GM12878 (cell line): ENCODE measurements at regions not wholly inside any gene's neighbourhood (a gene's known extent, or its start where the extent isn't known, plus 50 kb on each side); places are given as distances from the start of the nearest gene placed in this dataset.

Experiments used
- ATAC-seq: fragments of 200-7000 bp; cut with Tn5 transposase; 3 replicates; pipeline ENCODE4 v1.9.1; 2020; ENCODE audit warnings: mild to moderate bottlenecking, moderate library complexity
- BruUV-seq: library from RNA; stranded (reverse); fragments of 400-500 nt; replicated peaks from 2 replicates; lab custom pipeline; 2021; lab: Mats Ljungman, UMichigan
- CTCF ChIA-PET: fragments of 300-600 bp; sonication (Branson Sonifier 250); formaldehyde crosslinking; extraction: SDS; loops from one replicate; lab custom pipeline; 2021; ENCODE audit warnings: inconsistent platforms; lab: Yijun Ruan, JAX
- POLR2A ChIA-PET: fragments of 350-600 bp; formaldehyde crosslinking; extraction: SDS; loops from one replicate; lab custom pipeline; 2021; ENCODE audit warnings: inconsistent platforms; lab: Charles Lee
- RAD21 ChIA-PET: fragments of 300-600 bp; sonication (Branson Sonifier 250); formaldehyde crosslinking; loops from one replicate; lab custom pipeline; 2023; ENCODE audit warnings: antibody characterized with exemption; ENCODE audit not compliant: unreplicated experiment; lab: Charles Lee
- SMC1A ChIA-PET: fragments of 300-600 bp; sonication (Branson Sonifier 250); formaldehyde crosslinking; loops from one replicate; lab custom pipeline; 2023; ENCODE audit not compliant: unreplicated experiment, uncharacterized antibody; lab: Charles Lee
- DNase-seq: peaks from one replicate; pipeline ENCODE4 v3.0.0-alpha.2; 2011; ENCODE audit warnings: low read depth, low spot score
- FAIRE-seq: peaks from 3 replicates; lab custom pipeline; 2011; peaks lifted over from hg19 to GRCh38; lab: Jason Lieb, UNC
- H2AFZ ChIP-seq: 2 replicates; pipeline ENCODE4 v1.6.0; 2011; ENCODE audit warnings: low read depth, low read length, control low read depth; ENCODE audit not compliant: control insufficient read depth
- H3K27ac ChIP-seq: 2 replicates; pipeline ENCODE4 v1.5.1; 2011; ENCODE audit warnings: control low read depth; ENCODE audit not compliant: control insufficient read depth, insufficient read depth
- H3K27me3 ChIP-seq, 2 experiments: replicated peaks in 1 of 2; 2 replicates each; pipeline versions ENCODE4 v1.6.0 to v1.6.1; 2011; ENCODE audit warnings: low read length in 1 of 2; ENCODE audit not compliant: control insufficient read depth in 2 of 2, insufficient read depth in 2 of 2
- H3K36me3 ChIP-seq, 2 experiments: 2 replicates each; pipeline ENCODE4 v1.5.1; 2011; ENCODE audit warnings: low read length in 1 of 2; ENCODE audit not compliant: control insufficient read depth in 2 of 2, insufficient read depth in 2 of 2
- H3K4me1 ChIP-seq: 2 replicates; pipeline ENCODE4 v1.6.1; 2011; ENCODE audit warnings: mild to moderate bottlenecking, low read length, moderate library complexity, mixed read lengths; ENCODE audit not compliant: control insufficient read depth, insufficient read depth
- H3K4me2 ChIP-seq: 2 replicates; pipeline ENCODE4 v1.6.0; 2011; ENCODE audit warnings: control low read depth; ENCODE audit not compliant: control insufficient read depth, insufficient read depth
- H3K4me3 ChIP-seq: fragments of 200-600 bp; sonication (generic); 2 replicates; pipeline ENCODE4 v1.5.1; 2016
- H3K79me2 ChIP-seq: 2 replicates; pipeline ENCODE4 v1.6.0; 2011; ENCODE audit warnings: low read length; ENCODE audit not compliant: control insufficient read depth, insufficient read depth
- H3K9ac ChIP-seq: 2 replicates; pipeline ENCODE4 v1.8.0; 2011; ENCODE audit warnings: low read length, control low read depth, mixed read lengths; ENCODE audit not compliant: control insufficient read depth, insufficient read depth
- H3K9me3 ChIP-seq: replicated peaks from 3 replicates; pipeline ENCODE4 v1.5.1; 2011; ENCODE audit warnings: mild to moderate bottlenecking, low read length; ENCODE audit not compliant: control insufficient read depth, insufficient read depth
- H4K20me1 ChIP-seq: 2 replicates; pipeline ENCODE4 v1.6.0; 2011; ENCODE audit not compliant: control insufficient read depth, insufficient read depth
- CHD1 ChIP-seq: IDR thresholded peaks from 2 replicates; pipeline ENCODE4 v1.6.1; 2012; ENCODE audit warnings: low read depth, low read length, improper control_type of control experiment
- FOXM1 ChIP-seq: IDR thresholded peaks from 2 replicates; pipeline ENCODE4 v1.6.1; 2012; ENCODE audit warnings: low read depth, mild to moderate bottlenecking, inconsistent platforms, low read length, moderate library complexity
- HDGF ChIP-seq: fragments of 450-650 bp; IDR thresholded peaks from 2 replicates; pipeline ENCODE4 v1.6.1; 2016; ENCODE audit warnings: antibody characterized with exemption
- IRF4 ChIP-seq: IDR thresholded peaks from 2 replicates; pipeline ENCODE4 v1.6.1; 2011; ENCODE audit warnings: low read depth, low read length
- KLF5 ChIP-seq: fragments of 450-650 bp; IDR thresholded peaks from 2 replicates; pipeline ENCODE4 v1.6.1; 2014; ENCODE audit warnings: mild to moderate bottlenecking; ENCODE audit not compliant: partially characterized antibody
- MYB ChIP-seq: fragments of 150-350 bp; IDR thresholded peaks from 2 replicates; pipeline ENCODE4 v1.6.1; 2014; ENCODE audit warnings: mild to moderate bottlenecking, low read depth, low read length, borderline replicate concordance
- PAX5 ChIP-seq: IDR thresholded peaks from 2 replicates; pipeline ENCODE4 v1.6.1; 2011; ENCODE audit warnings: low read depth, low read length, borderline replicate concordance
- SIN3A ChIP-seq: IDR thresholded peaks from 2 replicates; pipeline ENCODE4 v1.6.1; 2012; ENCODE audit warnings: low read depth, low read length, improper control_type of control experiment
- SRF ChIP-seq, 2 experiments: IDR thresholded peaks; 2 replicates each; pipeline ENCODE4 v1.6.1; 2011; ENCODE audit warnings: low read depth in 2 of 2, low read length in 2 of 2, mild to moderate bottlenecking in 1 of 2, moderate library complexity in 1 of 2
- SUPT20H ChIP-seq: IDR thresholded peaks from 2 replicates; pipeline ENCODE4 v1.6.1; 2011; ENCODE audit warnings: low read depth, mild to moderate bottlenecking, low read length, moderate library complexity, borderline replicate concordance; ENCODE audit not compliant: control insufficient read depth
- ZNF217 ChIP-seq: fragments of 450-650 bp; IDR thresholded peaks from 2 replicates; pipeline ENCODE4 v1.6.1; 2017; ENCODE audit warnings: antibody characterized with exemption, mild to moderate bottlenecking
- ZNF384 ChIP-seq: IDR thresholded peaks from 2 replicates; pipeline ENCODE4 v1.6.1; 2012; ENCODE audit warnings: low read depth, mild to moderate bottlenecking, low read length, improper control_type of control experiment, borderline replicate concordance
- WGBS: methylation state at CpG from one replicate; pipeline ENCODE4 v1.1.6; 2016; ENCODE audit warnings: low lambda C conversion rate; ENCODE audit not compliant: insufficient replicate concordance, insufficient coverage; ENCODE audit errors: missing lambda C conversion rate; 5-methylcytosine and 5-hydroxymethylcytosine counted together
- in situ Hi-C: fragments of 300-500 bp; cut with MboI; formaldehyde crosslinking; loops from 9 replicates; pipeline ENCODE4 v1.14.3; 2018; ENCODE audit warnings: mixed read lengths
- intact Hi-C: fragments of 100-400 bp; cut with micrococcal nuclease; formaldehyde crosslinking; loops from one replicate; pipeline ENCODE4 v1.14.2; 2022; ENCODE audit not compliant: unreplicated experiment
- TF ChIP-seq, protein P1 (sequence below): IDR thresholded peaks from 2 replicates; pipeline ENCODE4 v1.6.1; 2012; ENCODE audit warnings: low read depth, low read length, improper control_type of control experiment
- TF ChIP-seq, protein P2 (sequence below): fragments of 450-650 bp; IDR thresholded peaks from 2 replicates; pipeline ENCODE4 v1.6.1; 2016; ENCODE audit warnings: mild to moderate bottlenecking
- TF ChIP-seq, protein P3 (sequence below): fragments of 450-650 bp; formaldehyde crosslinking; IDR thresholded peaks from 2 replicates; pipeline ENCODE4 v1.4.0; 2022; ENCODE audit warnings: mild to moderate bottlenecking, moderate library complexity

DNA sequence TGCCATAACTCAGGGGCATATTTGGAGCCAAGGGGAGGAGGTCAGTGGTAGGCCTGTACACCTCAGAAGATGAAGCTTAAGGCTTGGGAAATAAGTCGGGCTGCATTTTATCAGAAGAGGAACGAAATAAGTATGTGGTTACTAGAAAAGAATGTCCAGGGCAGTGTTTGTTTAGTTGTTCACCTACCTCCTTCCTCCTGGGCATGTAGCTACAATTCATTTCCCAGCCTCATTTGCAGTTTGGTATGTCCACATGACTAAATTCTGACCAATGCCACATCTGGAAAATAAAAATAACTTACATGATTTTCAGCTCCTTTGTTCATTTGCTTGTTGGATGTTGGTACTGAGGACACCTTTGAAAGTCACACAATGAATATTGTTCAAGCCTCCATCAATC, 294.5 kb upstream of the RGS17 start (continued):
- TF ChIP-seq MYB (no peak), HDGF (no peak), SUPT20H (no peak), IRF4 (no peak), CHD1 (no peak)
- TF ChIP-seq, protein P1, sequence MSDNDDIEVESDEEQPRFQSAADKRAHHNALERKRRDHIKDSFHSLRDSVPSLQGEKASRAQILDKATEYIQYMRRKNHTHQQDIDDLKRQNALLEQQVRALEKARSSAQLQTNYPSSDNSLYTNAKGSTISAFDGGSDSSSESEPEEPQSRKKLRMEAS, result no peak
- TF ChIP-seq, protein P2, sequence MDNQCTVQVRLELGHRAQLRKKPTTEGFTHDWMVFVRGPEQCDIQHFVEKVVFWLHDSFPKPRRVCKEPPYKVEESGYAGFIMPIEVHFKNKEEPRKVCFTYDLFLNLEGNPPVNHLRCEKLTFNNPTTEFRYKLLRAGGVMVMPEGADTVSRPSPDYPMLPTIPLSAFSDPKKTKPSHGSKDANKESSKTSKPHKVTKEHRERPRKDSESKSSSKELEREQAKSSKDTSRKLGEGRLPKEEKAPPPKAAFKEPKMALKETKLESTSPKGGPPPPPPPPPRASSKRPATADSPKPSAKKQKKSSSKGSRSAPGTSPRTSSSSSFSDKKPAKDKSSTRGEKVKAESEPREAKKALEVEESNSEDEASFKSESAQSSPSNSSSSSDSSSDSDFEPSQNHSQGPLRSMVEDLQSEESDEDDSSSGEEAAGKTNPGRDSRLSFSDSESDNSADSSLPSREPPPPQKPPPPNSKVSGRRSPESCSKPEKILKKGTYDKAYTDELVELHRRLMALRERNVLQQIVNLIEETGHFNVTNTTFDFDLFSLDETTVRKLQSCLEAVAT, result no peak

DNA sequence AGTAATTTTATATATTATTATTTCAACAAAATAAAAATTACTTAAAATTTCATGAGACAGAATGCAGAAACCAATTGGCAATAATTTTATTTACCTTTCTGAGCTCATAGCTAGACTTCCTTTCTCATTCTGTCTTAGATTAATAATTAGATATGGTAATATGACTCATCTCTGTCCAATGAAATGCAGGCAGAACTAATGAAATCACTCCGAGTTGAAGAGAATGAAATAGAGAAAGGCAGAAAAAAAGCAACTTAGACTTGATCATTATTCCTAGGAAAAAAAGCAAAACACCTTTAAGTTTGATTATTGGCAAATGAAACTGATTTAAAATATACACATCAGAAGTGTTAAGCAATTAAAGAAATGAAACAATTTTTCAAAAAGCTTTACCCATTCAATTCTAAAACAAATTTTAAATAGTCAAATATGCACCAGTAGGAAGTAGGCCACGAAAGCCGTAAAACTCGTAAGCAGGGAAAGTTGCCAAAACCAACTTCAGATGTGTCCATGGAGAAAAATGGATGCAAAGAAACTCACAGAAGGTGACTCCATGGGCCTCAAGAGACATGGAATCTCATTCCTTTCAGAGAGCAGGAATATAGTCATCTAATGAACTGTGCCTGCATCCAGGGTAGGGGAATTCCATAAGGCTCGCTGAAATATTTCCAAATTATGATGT, 293.8 kb upstream of the RGS17 start:
- POLR2A ChIA-PET, result no interaction called here
- TF ChIP-seq FOXM1 (no peak), ZNF217 (no peak), SIN3A (no peak), SRF (IDR thresholded peaks at IDR 0.05; ENCODE audit: low read depth in 2 of 2, low read length in 2 of 2) (no peak), PAX5 (no peak), KLF5 (no peak), ZNF384 (no peak)
- TF ChIP-seq, protein P2, result no peak
- TF ChIP-seq, protein P3, sequence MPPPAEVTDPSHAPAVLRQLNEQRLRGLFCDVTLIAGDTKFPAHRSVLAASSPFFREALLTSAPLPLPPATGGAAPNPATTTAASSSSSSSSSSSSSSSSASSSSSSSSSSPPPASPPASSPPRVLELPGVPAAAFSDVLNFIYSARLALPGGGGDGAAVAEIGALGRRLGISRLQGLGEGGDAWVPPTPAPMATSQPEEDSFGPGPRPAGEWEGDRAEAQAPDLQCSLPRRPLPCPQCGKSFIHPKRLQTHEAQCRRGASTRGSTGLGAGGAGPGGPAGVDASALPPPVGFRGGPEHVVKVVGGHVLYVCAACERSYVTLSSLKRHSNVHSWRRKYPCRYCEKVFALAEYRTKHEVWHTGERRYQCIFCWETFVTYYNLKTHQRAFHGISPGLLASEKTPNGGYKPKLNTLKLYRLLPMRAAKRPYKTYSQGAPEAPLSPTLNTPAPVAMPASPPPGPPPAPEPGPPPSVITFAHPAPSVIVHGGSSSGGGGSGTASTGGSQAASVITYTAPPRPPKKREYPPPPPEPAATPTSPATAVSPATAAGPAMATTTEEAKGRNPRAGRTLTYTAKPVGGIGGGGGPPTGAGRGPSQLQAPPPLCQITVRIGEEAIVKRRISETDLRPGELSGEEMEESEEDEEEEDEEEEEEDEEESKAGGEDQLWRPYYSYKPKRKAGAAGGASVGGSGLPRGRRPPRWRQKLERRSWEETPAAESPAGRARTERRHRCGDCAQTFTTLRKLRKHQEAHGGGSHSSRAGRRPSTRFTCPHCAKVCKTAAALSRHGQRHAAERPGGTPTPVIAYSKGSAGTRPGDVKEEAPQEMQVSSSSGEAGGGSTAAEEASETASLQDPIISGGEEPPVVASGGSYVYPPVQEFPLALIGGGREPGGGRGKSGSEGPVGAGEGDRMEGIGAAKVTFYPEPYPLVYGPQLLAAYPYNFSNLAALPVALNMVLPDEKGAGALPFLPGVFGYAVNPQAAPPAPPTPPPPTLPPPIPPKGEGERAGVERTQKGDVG (CRISPR knock-in tag), result no peak

More for the DNA sequence above, 293.8 kb upstream of the RGS17 start:
- ATAC-seq (no peak), FAIRE-seq (no peak), DNase-seq (no peak)
- H4K20me1 ChIP-seq, result no peaks in the 10 kb centered on the region
- H3K4me3 ChIP-seq, result no peak overlapping the region
- no peak overlapping the region for H3K9ac ChIP-seq
- ChIA-PET SMC1A (no interaction called here), RAD21 (no interaction called here), CTCF (no interaction called here)
- H3K9me3 ChIP-seq, result no peaks in the 10 kb centered on the region
- H3K4me2 ChIP-seq, result no peak overlapping the region
- H3K79me2 ChIP-seq, result no peaks in the 10 kb centered on the region
- no peaks in the 10 kb centered on the region for H3K36me3 ChIP-seq
- WGBS, result 45% methylated on average over 5 of the region's 5 CpGs
- no TSS peak for BruUV-seq
- no peaks in the 10 kb centered on the region for H3K4me1 ChIP-seq
- intact Hi-C loops (no loop called here), in situ Hi-C loops (no loop called here)
- no peak overlapping the region for H2AFZ ChIP-seq
- H3K27me3 ChIP-seq, result no peaks in the 10 kb centered on the region
- H3K27ac ChIP-seq, result no peak overlapping the region
